ENCODE measurements at regions not wholly inside any gene's neighbourhood (a gene's known extent, or its start where the extent isn't known, plus 50 kb on each side); places are given as distances from the start of the nearest gene placed in this dataset.

DNA sequence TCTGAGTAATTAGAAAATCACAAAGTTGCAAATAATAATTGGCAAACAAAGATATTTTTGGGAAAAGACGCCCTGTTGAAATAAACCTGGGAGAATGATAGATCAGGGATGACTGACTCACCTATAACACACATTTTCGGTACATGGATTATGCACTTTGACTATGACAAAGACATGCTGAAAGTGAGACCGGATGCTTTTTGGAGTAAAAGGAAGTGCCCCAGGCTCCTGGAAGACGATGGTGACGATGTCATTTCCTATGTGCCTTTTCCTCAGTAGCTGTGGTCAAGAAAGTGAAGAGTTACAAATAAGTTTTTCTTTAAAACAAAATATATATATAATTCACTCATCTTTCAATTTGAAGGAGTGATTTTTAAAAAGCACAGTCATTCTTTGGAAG is 158.7 kb downstream of the SIPA1L2 start:
- Histone ChIP-seq H3K4me2 (no peak overlapping the region), H3K9ac (no peak overlapping the region), H3K9me3 (ENCODE audit: low read depth) (no peaks in the 10 kb centered on the region), H3K27ac (no peak overlapping the region), H3K4me1 (peaks cover 11% of the 10 kb centered on the region), H3K4me3 (no peak overlapping the region), H2AFZ (replicated peaks) (no peak overlapping the region), H3K36me3 (no peaks in the 10 kb centered on the region), H3K27me3 (no peaks in the 10 kb centered on the region), H3K79me2 (ENCODE audit: low read depth) (no peaks in the 10 kb centered on the region), H4K20me1 (ENCODE audit: low read depth) (no peaks in the 10 kb centered on the region), H3F3A (ENCODE audit: low read depth) (no peaks in the 10 kb centered on the region)
- TF ChIP-seq EZH2 (IDR thresholded peaks at IDR 0.05) (no peak), EZH2phosphoT487 (IDR thresholded peaks at IDR 0.05) (no peak)
- TF ChIP-seq, protein P1, sequence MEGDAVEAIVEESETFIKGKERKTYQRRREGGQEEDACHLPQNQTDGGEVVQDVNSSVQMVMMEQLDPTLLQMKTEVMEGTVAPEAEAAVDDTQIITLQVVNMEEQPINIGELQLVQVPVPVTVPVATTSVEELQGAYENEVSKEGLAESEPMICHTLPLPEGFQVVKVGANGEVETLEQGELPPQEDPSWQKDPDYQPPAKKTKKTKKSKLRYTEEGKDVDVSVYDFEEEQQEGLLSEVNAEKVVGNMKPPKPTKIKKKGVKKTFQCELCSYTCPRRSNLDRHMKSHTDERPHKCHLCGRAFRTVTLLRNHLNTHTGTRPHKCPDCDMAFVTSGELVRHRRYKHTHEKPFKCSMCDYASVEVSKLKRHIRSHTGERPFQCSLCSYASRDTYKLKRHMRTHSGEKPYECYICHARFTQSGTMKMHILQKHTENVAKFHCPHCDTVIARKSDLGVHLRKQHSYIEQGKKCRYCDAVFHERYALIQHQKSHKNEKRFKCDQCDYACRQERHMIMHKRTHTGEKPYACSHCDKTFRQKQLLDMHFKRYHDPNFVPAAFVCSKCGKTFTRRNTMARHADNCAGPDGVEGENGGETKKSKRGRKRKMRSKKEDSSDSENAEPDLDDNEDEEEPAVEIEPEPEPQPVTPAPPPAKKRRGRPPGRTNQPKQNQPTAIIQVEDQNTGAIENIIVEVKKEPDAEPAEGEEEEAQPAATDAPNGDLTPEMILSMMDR (IDR thresholded peaks at IDR 0.05) = no peak
- DNase-seq (ENCODE audit: low spot score) = no peak
- H3K4me1 Mint-ChIP-seq = peaks cover 30% of the 10 kb centered on the region
- H3K27ac Mint-ChIP-seq = no peak overlapping the region
- no peak overlapping the region for H3K4me3 Mint-ChIP-seq
- peaks cover 43% of the 10 kb centered on the region for H3K36me3 Mint-ChIP-seq
- H3K27me3 Mint-ChIP-seq (ENCODE audit: insufficient read depth, low read depth) = no peaks in the 10 kb centered on the region
- no peaks in the 10 kb centered on the region for H3K9me3 Mint-ChIP-seq

DNA sequence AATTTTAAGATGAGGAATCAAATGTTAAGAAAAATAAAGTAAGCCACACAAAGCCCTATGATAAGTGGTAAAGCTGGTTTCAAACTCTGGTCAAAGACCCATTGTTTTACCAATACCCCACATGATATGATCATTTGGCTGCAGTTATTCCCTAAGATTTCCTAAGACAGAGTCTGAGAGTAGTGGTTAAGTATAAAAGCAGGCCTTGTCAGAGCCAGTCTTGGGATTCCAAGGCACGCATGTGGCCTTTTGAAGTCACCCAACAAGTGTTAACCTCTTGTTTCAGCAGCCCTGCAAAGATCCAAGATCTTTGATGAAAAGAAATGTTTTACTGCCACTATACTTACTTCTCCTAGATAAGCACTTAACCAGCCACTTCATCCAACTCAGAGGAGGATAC is 159.2 kb downstream of the SIPA1L2 start:
- H3K9me3 Mint-ChIP-seq = no peaks in the 10 kb centered on the region
- Histone ChIP-seq H4K20me1 (ENCODE audit: low read depth) (no peaks in the 10 kb centered on the region), H3K4me2 (no peak overlapping the region), H3K9me3 (ENCODE audit: low read depth) (no peaks in the 10 kb centered on the region), H3K27ac (no peak overlapping the region), H3K9ac (no peak overlapping the region), H3K4me3 (no peak overlapping the region), H3K27me3 (no peaks in the 10 kb centered on the region), H3K36me3 (no peaks in the 10 kb centered on the region), H3K4me1 (peaks cover 11% of the 10 kb centered on the region), H2AFZ (replicated peaks) (no peak overlapping the region), H3F3A (ENCODE audit: low read depth) (no peaks in the 10 kb centered on the region), H3K79me2 (ENCODE audit: low read depth) (no peaks in the 10 kb centered on the region)
- TF ChIP-seq EZH2phosphoT487 (IDR thresholded peaks at IDR 0.05) (no peak), EZH2 (IDR thresholded peaks at IDR 0.05) (no peak)
- TF ChIP-seq, protein P1 (IDR thresholded peaks at IDR 0.05) = no peak
- peaks cover 30% of the 10 kb centered on the region for H3K4me1 Mint-ChIP-seq
- no peak overlapping the region for H3K4me3 Mint-ChIP-seq
- H3K36me3 Mint-ChIP-seq = peaks cover 47% of the 10 kb centered on the region
- peaks cover 3% of the 10 kb centered on the region for H3K27me3 Mint-ChIP-seq (ENCODE audit: insufficient read depth, low read depth)
- no peak overlapping the region for H3K27ac Mint-ChIP-seq
- DNase-seq (ENCODE audit: low spot score) = no peak

DNA sequence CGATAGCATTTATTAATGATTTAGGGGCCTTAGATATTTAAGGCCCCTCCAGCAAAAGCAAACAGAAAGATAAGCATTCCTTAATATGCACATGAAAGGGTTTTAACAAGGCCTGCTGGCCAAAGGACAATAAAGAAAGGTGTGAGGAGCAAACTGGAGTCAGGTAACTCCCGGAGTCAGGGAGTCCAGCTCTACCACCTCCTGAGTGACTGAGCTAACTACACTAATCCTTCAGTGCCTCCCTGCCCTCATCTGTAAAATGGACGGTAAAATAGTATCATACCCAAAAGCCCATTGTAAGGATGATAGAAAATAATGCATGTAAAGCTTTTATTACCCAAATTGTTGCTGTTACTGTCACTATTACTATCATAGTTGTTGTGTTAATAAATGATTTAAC is 161.7 kb downstream of the SIPA1L2 start:
- peaks cover 3% of the 10 kb centered on the region for H3K27me3 Mint-ChIP-seq (ENCODE audit: insufficient read depth, low read depth)
- H2AFZ ChIP-seq (replicated peaks) = no peak overlapping the region
- no peak overlapping the region for H3K4me3 Mint-ChIP-seq
- H3K4me1 ChIP-seq = peaks cover under 1% of the 10 kb centered on the region
- H3K4me2 ChIP-seq = no peak overlapping the region
- peaks cover 14% of the 10 kb centered on the region for H3K4me1 Mint-ChIP-seq
- H3K36me3 ChIP-seq = no peaks in the 10 kb centered on the region
- no peak overlapping the region for H3K27ac Mint-ChIP-seq
- no peaks in the 10 kb centered on the region for H3K79me2 ChIP-seq (ENCODE audit: low read depth)
- DNase-seq (ENCODE audit: low spot score) = no peak
- no peaks in the 10 kb centered on the region for H3K27me3 ChIP-seq
- no peaks in the 10 kb centered on the region for H3K9me3 Mint-ChIP-seq
- H3K36me3 Mint-ChIP-seq = peaks cover 56% of the 10 kb centered on the region
- H4K20me1 ChIP-seq (ENCODE audit: low read depth) = no peaks in the 10 kb centered on the region
- no peak overlapping the region for H3K27ac ChIP-seq
- H3F3A ChIP-seq (ENCODE audit: low read depth) = no peaks in the 10 kb centered on the region
- H3K9me3 ChIP-seq (ENCODE audit: low read depth) = no peaks in the 10 kb centered on the region
- no peak overlapping the region for H3K4me3 ChIP-seq
- TF ChIP-seq, protein P1 (IDR thresholded peaks at IDR 0.05) = no peak
- no peak for TF ChIP-seq EZH2 (IDR thresholded peaks at IDR 0.05)
- TF ChIP-seq EZH2phosphoT487 (IDR thresholded peaks at IDR 0.05) = no peak
- H3K9ac ChIP-seq = no peak overlapping the region
